Urinary bladder (tissue), 3 donors: ENCODE measurements at regions not wholly inside any gene's neighbourhood (a gene's known extent, or its start where the extent isn't known, plus 50 kb on each side); places are given as distances from the start of the nearest gene placed in this dataset.

Source experiments
- DNase-seq: peaks from one replicate; pipeline ENCODE4 v3.0.0-alpha.2; 2015; ENCODE audit errors: extremely low spot score
- H3K27ac ChIP-seq: one replicate; pipeline ENCODE4 v1.5.1; 2013; ENCODE audit warnings: low read depth, mild to moderate bottlenecking, moderate library complexity
- H3K36me3 ChIP-seq: one replicate; pipeline ENCODE4 v1.6.1; 2013; ENCODE audit warnings: mild to moderate bottlenecking, moderate library complexity; ENCODE audit not compliant: insufficient read depth
- H3K4me1 ChIP-seq: one replicate; pipeline ENCODE4 v1.6.1; 2013; ENCODE audit warnings: mild to moderate bottlenecking, moderate library complexity; ENCODE audit not compliant: insufficient read depth
- H3K4me3 ChIP-seq: one replicate; pipeline ENCODE4 v1.5.1; 2013; ENCODE audit warnings: low read depth, low read length
- WGBS: extraction: QIAGEN DNeasy Blood & Tissue Kit; methylation state at CpG from one replicate; pipeline ENCODE4 v1.1.7; 2013; 5-methylcytosine and 5-hydroxymethylcytosine counted together
- donor health status: healthy with polysubstance abuse.
- donor health status: healthy.

DNA sequence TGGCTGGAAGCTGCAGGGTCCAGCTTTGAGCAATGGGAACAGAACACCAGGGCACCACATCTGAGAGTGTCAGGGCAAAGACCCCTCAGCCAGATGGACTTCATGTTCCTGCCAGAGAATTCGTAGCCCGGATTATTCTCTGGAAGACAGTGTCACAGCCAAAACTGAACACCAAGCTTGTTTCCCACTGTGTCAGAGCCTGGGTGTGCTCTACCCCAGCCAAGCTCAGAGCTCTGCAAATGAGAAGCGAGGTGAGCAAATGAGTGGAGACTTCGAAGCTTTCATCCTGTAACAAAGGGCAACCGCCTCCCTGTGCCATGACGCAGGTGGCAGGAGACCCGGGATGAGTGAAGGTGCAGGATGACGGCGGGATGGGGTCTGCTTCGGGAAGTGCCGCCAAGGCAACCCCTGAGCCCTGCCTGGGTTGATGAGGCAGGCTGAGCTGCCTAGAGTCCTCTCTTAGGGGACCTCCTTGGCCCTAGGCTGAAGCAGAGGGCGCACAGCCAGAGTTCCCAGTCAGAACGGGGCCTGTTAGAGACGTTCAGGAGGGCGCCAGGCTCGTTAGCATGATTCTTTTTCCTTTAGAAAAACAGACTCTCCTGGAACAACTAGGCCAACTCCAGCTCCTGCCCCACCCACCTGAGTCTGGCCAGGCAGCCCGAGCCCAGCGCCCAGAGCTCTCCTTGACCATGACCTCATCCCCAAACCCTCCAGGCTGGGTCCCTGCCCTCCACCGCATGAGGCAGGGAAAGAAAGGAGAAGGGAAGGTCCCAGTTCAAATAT, 187.7 kb downstream of the SOD2 start:
- 76% methylated on average over 19 of the region's 19 CpGs for WGBS
- H3K4me3 ChIP-seq: no peak overlapping the region
- H3K4me1 ChIP-seq: no peaks in the 10 kb centered on the region
- DNase-seq: no peak
- no peaks in the 10 kb centered on the region for H3K36me3 ChIP-seq
- H3K27ac ChIP-seq: no peak overlapping the region

GRCh38 chr6:159501558-159501957, 191.5 kb downstream of the SOD2 start:
- no peaks in the 10 kb centered on the region for H3K36me3 ChIP-seq

DNA sequence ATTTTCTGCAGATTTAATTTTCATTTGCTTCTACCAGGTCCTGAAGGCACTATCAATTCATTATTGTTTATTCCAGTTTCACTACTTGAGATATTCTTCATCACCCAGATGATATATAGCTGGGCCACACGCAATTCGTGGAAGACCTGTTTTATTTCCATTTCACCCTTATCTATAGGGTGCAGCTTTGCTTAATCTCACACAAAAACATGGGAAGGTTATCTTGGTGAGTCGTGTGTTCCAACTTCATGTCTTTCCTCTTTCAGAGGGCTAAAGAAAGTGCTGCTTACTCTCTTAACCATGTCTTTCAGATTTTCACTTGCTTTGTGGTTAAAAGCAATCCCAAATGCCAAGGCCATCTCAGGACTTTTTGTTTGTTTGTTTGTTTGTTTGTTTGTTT, 194.0 kb downstream of the SOD2 start:
- H3K4me1 ChIP-seq: no peaks in the 10 kb centered on the region
- no peak overlapping the region for H3K27ac ChIP-seq
- no peak overlapping the region for H3K4me3 ChIP-seq
- DNase-seq: no peak
- no peaks in the 10 kb centered on the region for H3K36me3 ChIP-seq
- 40% methylated on average over 3 of the region's 3 CpGs for WGBS

More at GRCh38 chr6:159501558-159501957, 191.5 kb downstream of the SOD2 start:
- Histone ChIP-seq H3K4me3 (no peak overlapping the region), H3K4me1 (no peaks in the 10 kb centered on the region), H3K27ac (no peak overlapping the region)
- no peak for DNase-seq

GRCh38 chr6:159494586-159494972, 198.5 kb downstream of the SOD2 start:
- 81% methylated on average over 5 of the region's 5 CpGs for WGBS
- no peak for DNase-seq
- Histone ChIP-seq H3K4me3 (no peak overlapping the region), H3K27ac (no peak overlapping the region), H3K4me1 (no peaks in the 10 kb centered on the region), H3K36me3 (no peaks in the 10 kb centered on the region)

GRCh38 chr6:159493898-159494585, 199.0 kb downstream of the SOD2 start:
- Histone ChIP-seq H3K27ac (no peak overlapping the region), H3K36me3 (no peaks in the 10 kb centered on the region), H3K4me1 (no peaks in the 10 kb centered on the region), H3K4me3 (no peak overlapping the region)
- no peak for DNase-seq
- 77% methylated on average over 5 of the region's 5 CpGs for WGBS

- DNase-seq: no peak
- WGBS: 91% methylated on average over 15 of the region's 15 CpGs
- Histone ChIP-seq H3K27ac (no peak overlapping the region), H3K4me1 (no peaks in the 10 kb centered on the region), H3K4me3 (no peak overlapping the region), H3K36me3 (no peaks in the 10 kb centered on the region)
Measured at GRCh38 chr6:159493231-159493897, 199.7 kb downstream of the SOD2 start.

GRCh38 chr6:159490298-159490937, 202.6 kb downstream of the SOD2 start:
- WGBS: 32% methylated on average over 6 of the region's 6 CpGs
- Histone ChIP-seq H3K27ac (no peak overlapping the region), H3K36me3 (no peaks in the 10 kb centered on the region), H3K4me3 (no peak overlapping the region), H3K4me1 (no peaks in the 10 kb centered on the region)
- no peak for DNase-seq

- Histone ChIP-seq H3K36me3 (no peaks in the 10 kb centered on the region), H3K4me3 (no peak overlapping the region), H3K4me1 (no peaks in the 10 kb centered on the region), H3K27ac (no peak overlapping the region)
- 56% methylated on average over 2 of the region's 2 CpGs for WGBS
- DNase-seq: no peak
Measured at GRCh38 chr6:159487636-159488035, 205.4 kb downstream of the SOD2 start.

DNA sequence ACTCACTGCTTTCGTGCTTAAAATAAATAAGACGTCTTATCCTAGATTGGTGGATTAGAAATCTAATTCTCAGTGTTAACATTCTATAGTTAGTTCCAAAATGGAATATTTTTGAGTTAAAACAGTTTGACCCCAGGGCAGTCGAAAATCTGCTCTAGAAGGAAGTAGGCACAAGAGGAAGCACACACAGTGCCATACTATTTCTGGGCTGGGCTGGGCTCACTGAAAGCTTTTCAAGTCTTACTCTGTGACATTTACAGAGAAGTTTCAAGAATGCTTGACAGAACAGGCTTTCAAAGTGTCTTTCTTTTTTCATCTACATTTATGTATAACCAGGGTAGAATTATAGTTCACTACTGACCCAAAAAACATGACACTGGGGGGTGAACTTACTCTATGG, 209.8 kb downstream of the SOD2 start:
- 47% methylated on average over 3 of the region's 3 CpGs for WGBS
- H3K27ac ChIP-seq: no peak overlapping the region
- no peaks in the 10 kb centered on the region for H3K4me1 ChIP-seq
- DNase-seq: no peak
- no peak overlapping the region for H3K4me3 ChIP-seq
- H3K36me3 ChIP-seq: no peaks in the 10 kb centered on the region

DNA sequence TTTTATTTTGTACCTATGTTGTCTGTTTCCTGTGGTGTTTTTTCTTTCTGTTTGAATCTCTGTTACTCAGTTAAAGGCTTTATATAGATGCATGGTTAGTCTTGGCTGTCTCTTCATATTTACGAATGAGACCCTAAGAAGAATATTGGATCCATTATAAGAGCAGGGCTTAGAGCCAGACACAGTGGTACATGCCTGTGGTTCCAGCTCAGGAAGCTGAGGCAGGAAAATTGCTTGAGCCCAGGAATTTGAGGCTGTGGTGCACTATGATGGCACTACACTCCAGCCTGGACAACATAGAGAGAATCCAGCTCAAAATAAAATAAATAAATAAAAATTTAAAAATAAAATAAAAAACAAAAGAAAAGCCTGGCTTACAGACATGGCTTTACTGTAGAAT, 211.1 kb downstream of the SOD2 start:
- DNase-seq: no peak
- Histone ChIP-seq H3K4me3 (no peak overlapping the region), H3K36me3 (no peaks in the 10 kb centered on the region), H3K27ac (no peak overlapping the region), H3K4me1 (no peaks in the 10 kb centered on the region)
- 78% methylated on average over 1 of the region's 1 CpG for WGBS

GRCh38 chr6:159480471-159480870, 212.6 kb downstream of the SOD2 start:
- Histone ChIP-seq H3K4me1 (no peaks in the 10 kb centered on the region), H3K36me3 (no peaks in the 10 kb centered on the region), H3K27ac (no peak overlapping the region), H3K4me3 (no peak overlapping the region)
- DNase-seq: no peak
- WGBS: 85% methylated on average over 8 of the region's 8 CpGs

- H3K27ac ChIP-seq: no peak overlapping the region
- no peaks in the 10 kb centered on the region for H3K4me1 ChIP-seq
- H3K4me3 ChIP-seq: no peak overlapping the region
- DNase-seq: no peak
- no peaks in the 10 kb centered on the region for H3K36me3 ChIP-seq
Measured at GRCh38 chr6:159479146-159479545, 213.9 kb downstream of the SOD2 start.

- DNase-seq: no peak
- Histone ChIP-seq H3K4me3 (no peak overlapping the region), H3K27ac (no peak overlapping the region), H3K36me3 (no peaks in the 10 kb centered on the region), H3K4me1 (no peaks in the 10 kb centered on the region)
- WGBS: 60% methylated on average over 4 of the region's 4 CpGs
Measured at GRCh38 chr6:159473475-159474263, 219.4 kb downstream of the SOD2 start.
